ENCODE measurements at regions not wholly inside any gene's neighbourhood (a gene's known extent, or its start where the extent isn't known, plus 50 kb on each side); places are given as distances from the start of the nearest gene placed in this dataset.

- Histone ChIP-seq H3K4me3 (no peak overlapping the region), H3K36me3 (no peaks in the 10 kb centered on the region), H3K9ac (no peak overlapping the region), H3K79me2 (ENCODE audit: low read depth) (no peaks in the 10 kb centered on the region), H2AFZ (replicated peaks) (no peak overlapping the region), H3K27me3 (no peaks in the 10 kb centered on the region), H3K27ac (no peak overlapping the region), H3K4me1 (no peaks in the 10 kb centered on the region), H3K4me2 (no peak overlapping the region), H3K9me3 (ENCODE audit: low read depth) (no peaks in the 10 kb centered on the region), H3F3A (ENCODE audit: low read depth) (no peaks in the 10 kb centered on the region), H4K20me1 (ENCODE audit: low read depth) (no peaks in the 10 kb centered on the region)
- H3K27ac Mint-ChIP-seq, result no peak overlapping the region
- H3K36me3 Mint-ChIP-seq, result no peaks in the 10 kb centered on the region
- H3K4me1 Mint-ChIP-seq, result peaks cover 4% of the 10 kb centered on the region
- TF ChIP-seq CTCF (IDR thresholded peaks at IDR 0.05) (no peak), EZH2phosphoT487 (IDR thresholded peaks at IDR 0.05) (no peak), EZH2 (IDR thresholded peaks at IDR 0.05) (no peak)
- H3K9me3 Mint-ChIP-seq, result peaks cover 7% of the 10 kb centered on the region
- H3K27me3 Mint-ChIP-seq (ENCODE audit: insufficient read depth, low read depth), result peaks cover 10% of the 10 kb centered on the region
- no peak overlapping the region for H3K4me3 Mint-ChIP-seq
- no peak for DNase-seq (ENCODE audit: low spot score)
Observed at GRCh38 chr1:29557701-29558600, 321.6 kb downstream of the PTPRU start.

- H3K79me2 ChIP-seq (ENCODE audit: low read depth), result no peaks in the 10 kb centered on the region
- no peak overlapping the region for H2AFZ ChIP-seq (replicated peaks)
- no peak overlapping the region for H3K4me2 ChIP-seq
- H3K36me3 ChIP-seq, result no peaks in the 10 kb centered on the region
- H3K4me3 ChIP-seq, result no peak overlapping the region
- Mint-ChIP-seq H3K4me3 (no peak overlapping the region), H3K27me3 (ENCODE audit: insufficient read depth, low read depth) (peaks cover 3% of the 10 kb centered on the region), H3K4me1 (peaks cover 4% of the 10 kb centered on the region), H3K27ac (no peak overlapping the region), H3K9me3 (no peaks in the 10 kb centered on the region), H3K36me3 (no peaks in the 10 kb centered on the region)
- no peaks in the 10 kb centered on the region for H3K4me1 ChIP-seq
- no peak overlapping the region for H3K27ac ChIP-seq
- H3K27me3 ChIP-seq, result no peaks in the 10 kb centered on the region
- H4K20me1 ChIP-seq (ENCODE audit: low read depth), result no peaks in the 10 kb centered on the region
- H3K9me3 ChIP-seq (ENCODE audit: low read depth), result no peaks in the 10 kb centered on the region
- no peak overlapping the region for H3K9ac ChIP-seq
- no peaks in the 10 kb centered on the region for H3F3A ChIP-seq (ENCODE audit: low read depth)
- DNase-seq (ENCODE audit: low spot score), result no peak
- no peak for TF ChIP-seq EZH2phosphoT487 (IDR thresholded peaks at IDR 0.05)
- TF ChIP-seq EZH2 (IDR thresholded peaks at IDR 0.05), result no peak
- no peak for TF ChIP-seq CTCF (IDR thresholded peaks at IDR 0.05)
Observed at GRCh38 chr1:29557066-29557465, 320.7 kb downstream of the PTPRU start.

GRCh38 chr1:29556657-29557056, 320.3 kb downstream of the PTPRU start:
- TF ChIP-seq CTCF (IDR thresholded peaks at IDR 0.05) (no peak), EZH2phosphoT487 (IDR thresholded peaks at IDR 0.05) (no peak), EZH2 (IDR thresholded peaks at IDR 0.05) (no peak)
- H3K27ac Mint-ChIP-seq, result no peak overlapping the region
- H3K79me2 ChIP-seq (ENCODE audit: low read depth), result no peaks in the 10 kb centered on the region
- no peak overlapping the region for H3K4me3 ChIP-seq
- no peaks in the 10 kb centered on the region for H3K9me3 ChIP-seq (ENCODE audit: low read depth)
- DNase-seq (ENCODE audit: low spot score), result no peak
- H3K9me3 Mint-ChIP-seq, result no peaks in the 10 kb centered on the region
- H3K9ac ChIP-seq, result no peak overlapping the region
- H3F3A ChIP-seq (ENCODE audit: low read depth), result no peaks in the 10 kb centered on the region
- no peak overlapping the region for H3K4me3 Mint-ChIP-seq
- peaks cover 4% of the 10 kb centered on the region for H3K4me1 Mint-ChIP-seq
- peaks cover 3% of the 10 kb centered on the region for H3K27me3 Mint-ChIP-seq (ENCODE audit: insufficient read depth, low read depth)
- no peaks in the 10 kb centered on the region for H3K36me3 ChIP-seq
- H3K27me3 ChIP-seq, result no peaks in the 10 kb centered on the region
- H3K4me2 ChIP-seq, result no peak overlapping the region
- no peak overlapping the region for H2AFZ ChIP-seq (replicated peaks)
- no peak overlapping the region for H3K27ac ChIP-seq
- H4K20me1 ChIP-seq (ENCODE audit: low read depth), result no peaks in the 10 kb centered on the region
- H3K4me1 ChIP-seq, result no peaks in the 10 kb centered on the region
- no peaks in the 10 kb centered on the region for H3K36me3 Mint-ChIP-seq

Measured in neural progenitor cell (in vitro differentiated cells).